ENCODE measurements at regions not wholly inside any gene's neighbourhood (a gene's known extent, or its start where the extent isn't known, plus 50 kb on each side); places are given as distances from the start of the nearest gene placed in this dataset.

DNA sequence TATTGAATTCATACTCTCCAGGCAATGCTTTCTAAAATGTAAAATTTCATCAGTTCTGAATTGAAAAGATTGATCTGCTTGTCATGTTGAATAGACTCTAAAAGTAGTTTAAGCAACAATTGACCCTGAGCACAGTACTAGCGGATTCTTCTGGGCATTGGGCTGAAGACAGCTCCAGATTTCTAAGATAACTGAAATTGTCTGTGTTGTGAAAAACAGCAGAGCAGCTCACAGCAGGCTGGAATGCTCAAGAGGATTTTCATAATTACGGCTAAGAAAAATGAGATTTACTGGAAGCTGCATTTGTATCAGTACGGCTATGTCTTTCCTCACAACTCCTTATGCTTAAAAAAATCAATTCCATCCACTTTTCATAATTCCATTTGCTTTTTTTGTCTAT, 373.7 kb downstream of the HACE1 start:
- Histone ChIP-seq H3K4me3 (ENCODE audit: low read depth in 2 of 2, low read length in 1 of 2) (no peak overlapping the region), H3K9me2 (no peaks in the 10 kb centered on the region), H3K27me3 (ENCODE audit: insufficient read depth) (no peaks in the 10 kb centered on the region; the same call in 1 of the 2 replicates), H3K4me2 (no peak overlapping the region), H3F3A (replicated peaks; ENCODE audit: insufficient read depth) (no peaks in the 10 kb centered on the region), H3K27ac (ENCODE audit: low read depth in 2 of 2, low read length in 1 of 2) (no peak overlapping the region), H3K9ac (no peak overlapping the region), H3K4me1 (ENCODE audit: control insufficient read depth in 1 of 2, insufficient read depth in 2 of 2, low read depth in 1 of 2, low read length in 1 of 2) (no peaks in the 10 kb centered on the region; a peak in 2 of 4 replicates), H4K20me1 (ENCODE audit: insufficient read depth) (no peaks in the 10 kb centered on the region), H3K9me3 (no peaks in the 10 kb centered on the region), H3K79me2 (ENCODE audit: insufficient read depth) (no peaks in the 10 kb centered on the region), H2AFZ (ENCODE audit: low read depth) (no peak overlapping the region), H3K36me3 (replicated peaks in 1 of 2; ENCODE audit: control insufficient read depth in 1 of 2, insufficient read depth in 2 of 2, low read length in 1 of 2) (no peaks in the 10 kb centered on the region)
- WGBS (ENCODE audit: low lambda C conversion rate) = 26% methylated on average over 3 of the region's 3 CpGs
- peak; percentile 33 for DNase-seq
- CTCF ChIA-PET = no interaction called here
- TF ChIP-seq EP300 (IDR thresholded peaks at IDR 0.05; ENCODE audit: borderline replicate concordance in 1 of 2, low read depth in 1 of 2, low read length in 1 of 2) = 0 out of 4 replicates have a peak, but pooled peaks of 1 of the 2 experiments have one; percentile 24
- peak; percentile 59; the same call in 1 of the 2 replicates for TF ChIP-seq GATA2 (CRISPR knock-in tag; IDR thresholded peaks at IDR 0.05)
- TF ChIP-seq SIN3A (IDR thresholded peaks at IDR 0.05; ENCODE audit: borderline replicate concordance, low read depth, low read length) = no peak
- POLR2A ChIA-PET = no interaction called here

DNA sequence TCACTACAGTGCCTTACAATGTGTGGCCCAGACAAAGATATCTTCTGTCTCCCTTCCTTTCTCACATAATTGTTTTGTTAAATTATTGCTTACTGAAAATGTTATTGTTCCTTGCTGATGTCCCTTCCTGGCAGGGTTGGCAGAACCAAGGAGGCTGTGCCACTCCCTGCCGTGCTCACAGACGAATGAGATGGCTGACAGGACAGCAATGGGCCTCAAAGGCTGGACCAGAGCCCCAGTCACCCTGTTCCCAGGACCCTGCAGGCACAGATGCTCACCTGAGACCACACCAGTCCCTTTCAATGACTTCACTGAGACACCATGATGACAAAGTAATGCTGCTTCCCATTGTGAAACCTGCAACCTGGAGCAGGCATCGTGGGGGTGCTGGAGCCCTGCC, 375.1 kb downstream of the HACE1 start:
- no peaks in the 10 kb centered on the region; a peak in 2 of 4 replicates for H3K4me1 ChIP-seq (ENCODE audit: control insufficient read depth in 1 of 2, insufficient read depth in 2 of 2, low read depth in 1 of 2, low read length in 1 of 2)
- TF ChIP-seq FOXM1 (IDR thresholded peaks at IDR 0.05; ENCODE audit: low read depth) = no peak
- TF ChIP-seq RFX5 (IDR thresholded peaks at IDR 0.05; ENCODE audit: low read length) = no peak
- TF ChIP-seq RCOR1 (IDR thresholded peaks at IDR 0.05; ENCODE audit: low read length) = no peak
- TF ChIP-seq, protein P1, sequence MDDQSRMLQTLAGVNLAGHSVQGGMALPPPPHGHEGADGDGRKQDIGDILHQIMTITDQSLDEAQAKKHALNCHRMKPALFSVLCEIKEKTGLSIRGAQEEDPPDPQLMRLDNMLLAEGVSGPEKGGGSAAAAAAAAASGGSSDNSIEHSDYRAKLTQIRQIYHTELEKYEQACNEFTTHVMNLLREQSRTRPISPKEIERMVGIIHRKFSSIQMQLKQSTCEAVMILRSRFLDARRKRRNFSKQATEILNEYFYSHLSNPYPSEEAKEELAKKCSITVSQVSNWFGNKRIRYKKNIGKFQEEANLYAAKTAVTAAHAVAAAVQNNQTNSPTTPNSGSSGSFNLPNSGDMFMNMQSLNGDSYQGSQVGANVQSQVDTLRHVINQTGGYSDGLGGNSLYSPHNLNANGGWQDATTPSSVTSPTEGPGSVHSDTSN (IDR thresholded peaks at IDR 0.05) = no peak
- no peak for TF ChIP-seq RAD21 (IDR thresholded peaks at IDR 0.05; ENCODE audit: low read length)
- no peak for TF ChIP-seq TEAD4 (IDR thresholded peaks at IDR 0.05; ENCODE audit: borderline replicate concordance, insufficient read depth)
- TF ChIP-seq MXI1 (IDR thresholded peaks at IDR 0.05; ENCODE audit: low read depth, low read length) = no peak
- no peak for TF ChIP-seq FOSL2 (IDR thresholded peaks at IDR 0.05; ENCODE audit: borderline replicate concordance, low read depth)
- TF ChIP-seq CTCF (IDR thresholded peaks at IDR 0.05) = no peak
- TF ChIP-seq NRF1 (IDR thresholded peaks at IDR 0.05; ENCODE audit: low read depth, low read length) = no peak
- TF ChIP-seq FOXJ3 (CRISPR knock-in tag; IDR thresholded peaks at IDR 0.05) = no peak
- TF ChIP-seq ZBTB33 (IDR thresholded peaks at IDR 0.05; ENCODE audit: borderline replicate concordance, low read depth) = no peak
- TF ChIP-seq CHD2 (IDR thresholded peaks at IDR 0.05; ENCODE audit: low read length, partially characterized antibody) = no peak
- no peak for TF ChIP-seq YY1 (IDR thresholded peaks at IDR 0.05; ENCODE audit: low read depth)
- TF ChIP-seq RXRA (IDR thresholded peaks at IDR 0.05; ENCODE audit: borderline replicate concordance, low read depth) = no peak
- TF ChIP-seq SIN3A (IDR thresholded peaks at IDR 0.05; ENCODE audit: borderline replicate concordance, low read depth, low read length) = no peak
- TF ChIP-seq REST (IDR thresholded peaks at IDR 0.05; ENCODE audit: low read depth, low read length) = no peak
- DNase-seq = no peak
- H3K9me3 ChIP-seq = no peaks in the 10 kb centered on the region
- ChIA-PET CTCF (interaction anchor here (1.2 to 2.3 kb wide), 2 partner anchors 10 to 23 kb away, joined by 3 to 11 read pairs; no protein-coding TSS in a partner anchor), POLR2A (no interaction called here)
- H3K9ac ChIP-seq = no peak overlapping the region
- no peak overlapping the region for H2AFZ ChIP-seq (ENCODE audit: low read depth)
- H3K27ac ChIP-seq (ENCODE audit: low read depth in 2 of 2, low read length in 1 of 2) = no peak overlapping the region
- H3K79me2 ChIP-seq (ENCODE audit: insufficient read depth) = no peaks in the 10 kb centered on the region
- H3K27me3 ChIP-seq (ENCODE audit: insufficient read depth) = no peaks in the 10 kb centered on the region; the same call in 1 of the 2 replicates
- H4K20me1 ChIP-seq (ENCODE audit: insufficient read depth) = no peaks in the 10 kb centered on the region
- H3K36me3 ChIP-seq (replicated peaks in 1 of 2; ENCODE audit: control insufficient read depth in 1 of 2, insufficient read depth in 2 of 2, low read length in 1 of 2) = no peaks in the 10 kb centered on the region
- H3K4me2 ChIP-seq = no peak overlapping the region
- H3K9me2 ChIP-seq = no peaks in the 10 kb centered on the region
- no peaks in the 10 kb centered on the region for H3F3A ChIP-seq (replicated peaks; ENCODE audit: insufficient read depth)
- 53% methylated on average over 3 of the region's 3 CpGs for WGBS (ENCODE audit: low lambda C conversion rate)
- H3K4me3 ChIP-seq (ENCODE audit: low read depth in 2 of 2, low read length in 1 of 2) = no peak overlapping the region
